ENCODE measurements at regions not wholly inside any gene's neighbourhood (a gene's known extent, or its start where the extent isn't known, plus 50 kb on each side); places are given as distances from the start of the nearest gene placed in this dataset.

DNA sequence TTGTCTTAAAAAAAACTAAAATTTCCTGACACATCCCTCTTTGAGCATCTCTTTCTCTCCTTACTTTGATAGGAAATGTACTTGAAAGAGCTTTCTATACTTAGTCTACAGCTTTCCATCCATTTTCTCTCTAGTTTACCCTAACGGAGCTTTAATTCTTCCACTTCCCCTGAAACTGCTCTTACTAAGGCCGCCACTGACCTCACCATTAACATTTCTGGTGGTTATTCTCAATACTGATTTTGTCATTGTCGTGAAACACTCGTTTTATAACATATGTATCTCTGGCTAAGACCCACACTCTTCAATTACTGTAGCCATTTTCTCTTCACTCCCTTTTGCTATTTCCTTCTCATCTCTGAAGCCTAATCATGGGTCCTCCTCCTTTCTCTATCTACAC lies 262.0 kb upstream of the FERD3L start:
- no peak for TF ChIP-seq TAF1 (IDR thresholded peaks at IDR 0.05; ENCODE audit: low read depth)
- TF ChIP-seq RAD21 (IDR thresholded peaks at IDR 0.05; ENCODE audit: low read depth), result no peak
- no peak for TF ChIP-seq TCF12 (IDR thresholded peaks at IDR 0.05; ENCODE audit: low read depth)
- no peak for TF ChIP-seq CEBPB (IDR thresholded peaks at IDR 0.05)
- TF ChIP-seq YY1 (IDR thresholded peaks at IDR 0.05; ENCODE audit: low read depth), result no peak
- TF ChIP-seq CREB1 (IDR thresholded peaks at IDR 0.05; ENCODE audit: low read depth), result no peak
- no peak for TF ChIP-seq ZBTB7A (IDR thresholded peaks at IDR 0.05; ENCODE audit: low read depth)
- TF ChIP-seq, protein P1, sequence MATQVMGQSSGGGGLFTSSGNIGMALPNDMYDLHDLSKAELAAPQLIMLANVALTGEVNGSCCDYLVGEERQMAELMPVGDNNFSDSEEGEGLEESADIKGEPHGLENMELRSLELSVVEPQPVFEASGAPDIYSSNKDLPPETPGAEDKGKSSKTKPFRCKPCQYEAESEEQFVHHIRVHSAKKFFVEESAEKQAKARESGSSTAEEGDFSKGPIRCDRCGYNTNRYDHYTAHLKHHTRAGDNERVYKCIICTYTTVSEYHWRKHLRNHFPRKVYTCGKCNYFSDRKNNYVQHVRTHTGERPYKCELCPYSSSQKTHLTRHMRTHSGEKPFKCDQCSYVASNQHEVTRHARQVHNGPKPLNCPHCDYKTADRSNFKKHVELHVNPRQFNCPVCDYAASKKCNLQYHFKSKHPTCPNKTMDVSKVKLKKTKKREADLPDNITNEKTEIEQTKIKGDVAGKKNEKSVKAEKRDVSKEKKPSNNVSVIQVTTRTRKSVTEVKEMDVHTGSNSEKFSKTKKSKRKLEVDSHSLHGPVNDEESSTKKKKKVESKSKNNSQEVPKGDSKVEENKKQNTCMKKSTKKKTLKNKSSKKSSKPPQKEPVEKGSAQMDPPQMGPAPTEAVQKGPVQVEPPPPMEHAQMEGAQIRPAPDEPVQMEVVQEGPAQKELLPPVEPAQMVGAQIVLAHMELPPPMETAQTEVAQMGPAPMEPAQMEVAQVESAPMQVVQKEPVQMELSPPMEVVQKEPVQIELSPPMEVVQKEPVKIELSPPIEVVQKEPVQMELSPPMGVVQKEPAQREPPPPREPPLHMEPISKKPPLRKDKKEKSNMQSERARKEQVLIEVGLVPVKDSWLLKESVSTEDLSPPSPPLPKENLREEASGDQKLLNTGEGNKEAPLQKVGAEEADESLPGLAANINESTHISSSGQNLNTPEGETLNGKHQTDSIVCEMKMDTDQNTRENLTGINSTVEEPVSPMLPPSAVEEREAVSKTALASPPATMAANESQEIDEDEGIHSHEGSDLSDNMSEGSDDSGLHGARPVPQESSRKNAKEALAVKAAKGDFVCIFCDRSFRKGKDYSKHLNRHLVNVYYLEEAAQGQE (IDR thresholded peaks at IDR 0.05; ENCODE audit: low read depth), result no peak
- TF ChIP-seq EP300 (IDR thresholded peaks at IDR 0.05; ENCODE audit: borderline replicate concordance), result no peak
- no peak for TF ChIP-seq FOXM1 (IDR thresholded peaks at IDR 0.05; ENCODE audit: borderline replicate concordance, low read depth)
- no peak for TF ChIP-seq TEAD4 (IDR thresholded peaks at IDR 0.05)
- TF ChIP-seq, protein P2, sequence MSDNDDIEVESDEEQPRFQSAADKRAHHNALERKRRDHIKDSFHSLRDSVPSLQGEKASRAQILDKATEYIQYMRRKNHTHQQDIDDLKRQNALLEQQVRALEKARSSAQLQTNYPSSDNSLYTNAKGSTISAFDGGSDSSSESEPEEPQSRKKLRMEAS (IDR thresholded peaks at IDR 0.05), result no peak
- TF ChIP-seq, protein P3, sequence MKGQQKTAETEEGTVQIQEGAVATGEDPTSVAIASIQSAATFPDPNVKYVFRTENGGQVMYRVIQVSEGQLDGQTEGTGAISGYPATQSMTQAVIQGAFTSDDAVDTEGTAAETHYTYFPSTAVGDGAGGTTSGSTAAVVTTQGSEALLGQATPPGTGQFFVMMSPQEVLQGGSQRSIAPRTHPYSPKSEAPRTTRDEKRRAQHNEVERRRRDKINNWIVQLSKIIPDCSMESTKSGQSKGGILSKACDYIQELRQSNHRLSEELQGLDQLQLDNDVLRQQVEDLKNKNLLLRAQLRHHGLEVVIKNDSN (IDR thresholded peaks at IDR 0.05), result no peak
- TF ChIP-seq NFIC (IDR thresholded peaks at IDR 0.05), result no peak
- TF ChIP-seq EGR1 (IDR thresholded peaks at IDR 0.05), result no peak

DNA sequence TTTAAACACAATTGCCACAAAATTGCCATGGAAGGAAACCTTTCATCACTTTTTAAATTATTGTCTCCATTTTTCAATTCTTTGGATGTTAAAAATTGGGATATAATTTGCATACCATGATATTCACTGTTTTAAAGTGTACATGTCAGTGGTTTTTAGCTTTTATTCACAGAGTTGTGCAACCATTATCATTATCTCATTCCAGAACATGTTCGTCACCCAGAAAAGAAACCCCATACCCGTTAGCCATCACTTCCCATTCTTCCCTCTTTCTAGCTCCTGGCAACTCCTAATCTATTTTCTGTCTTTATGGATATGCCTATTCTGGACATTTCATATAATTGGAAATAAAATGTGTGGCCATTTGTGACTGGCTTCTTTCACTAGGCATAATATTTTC lies 260.3 kb upstream of the FERD3L start:
- TF ChIP-seq EGR1 (IDR thresholded peaks at IDR 0.05), result no peak
- TF ChIP-seq CREB1 (IDR thresholded peaks at IDR 0.05; ENCODE audit: low read depth), result no peak
- TF ChIP-seq RAD21 (IDR thresholded peaks at IDR 0.05; ENCODE audit: low read depth), result no peak
- TF ChIP-seq, protein P1 (IDR thresholded peaks at IDR 0.05; ENCODE audit: low read depth), result no peak
- no peak for TF ChIP-seq TCF12 (IDR thresholded peaks at IDR 0.05; ENCODE audit: low read depth)
- TF ChIP-seq, protein P2 (IDR thresholded peaks at IDR 0.05), result no peak
- TF ChIP-seq EP300 (IDR thresholded peaks at IDR 0.05; ENCODE audit: borderline replicate concordance), result no peak
- no peak for TF ChIP-seq TAF1 (IDR thresholded peaks at IDR 0.05; ENCODE audit: low read depth)
- TF ChIP-seq ZBTB7A (IDR thresholded peaks at IDR 0.05; ENCODE audit: low read depth), result no peak

DNA sequence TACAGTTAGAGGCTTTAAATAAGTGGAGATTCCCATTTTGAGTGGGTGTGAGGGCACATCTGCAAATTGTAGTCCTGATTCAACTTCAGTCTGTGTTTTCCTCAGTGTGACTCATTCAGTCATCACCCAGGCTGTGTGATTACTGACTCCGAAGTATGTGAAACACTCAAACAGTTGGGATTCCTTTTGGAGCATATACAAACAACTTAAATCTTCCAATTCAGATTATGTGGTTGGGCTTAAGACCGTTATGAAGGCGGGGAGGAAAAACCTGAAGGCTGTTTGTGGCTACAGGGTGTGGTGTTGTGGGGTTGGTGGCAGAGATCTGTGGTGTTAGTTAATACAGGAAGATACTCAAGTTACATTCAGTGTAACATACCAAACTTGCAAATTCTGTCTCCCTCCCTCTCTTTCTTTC lies 259.7 kb upstream of the FERD3L start:
- no peak for TF ChIP-seq NFIC (IDR thresholded peaks at IDR 0.05)
- TF ChIP-seq, protein P1 (IDR thresholded peaks at IDR 0.05; ENCODE audit: low read depth), result no peak
- TF ChIP-seq, protein P2 (IDR thresholded peaks at IDR 0.05), result no peak
- TF ChIP-seq EGR1 (IDR thresholded peaks at IDR 0.05), result no peak
- TF ChIP-seq TAF1 (IDR thresholded peaks at IDR 0.05; ENCODE audit: low read depth), result no peak
- no peak for TF ChIP-seq EP300 (IDR thresholded peaks at IDR 0.05; ENCODE audit: borderline replicate concordance)
- no peak for TF ChIP-seq FOXM1 (IDR thresholded peaks at IDR 0.05; ENCODE audit: borderline replicate concordance, low read depth)
- no peak for TF ChIP-seq TCF12 (IDR thresholded peaks at IDR 0.05; ENCODE audit: low read depth)
- no peak for TF ChIP-seq ZBTB7A (IDR thresholded peaks at IDR 0.05; ENCODE audit: low read depth)

DNA sequence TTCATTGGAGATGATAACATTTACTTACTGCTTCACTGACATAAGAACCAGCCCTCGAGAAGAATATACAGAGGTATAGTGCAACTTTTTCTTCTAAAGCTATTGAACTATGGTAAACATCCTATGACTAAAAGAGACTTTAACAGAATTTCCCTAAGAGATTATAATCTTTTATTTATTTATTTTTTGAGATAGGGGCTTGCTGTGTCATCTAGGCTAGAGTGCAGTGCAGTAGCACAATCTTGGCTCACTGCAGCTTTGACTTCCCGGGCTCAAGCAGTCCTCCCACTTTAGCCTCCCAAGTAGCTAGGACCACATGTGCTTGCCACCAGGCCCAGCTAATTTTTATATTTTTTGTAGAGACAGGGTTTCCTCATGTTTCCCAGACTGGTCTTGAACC lies 258.5 kb upstream of the FERD3L start:
- TF ChIP-seq CREB1 (IDR thresholded peaks at IDR 0.05; ENCODE audit: low read depth) (no peak), EP300 (IDR thresholded peaks at IDR 0.05; ENCODE audit: borderline replicate concordance) (no peak), RAD21 (IDR thresholded peaks at IDR 0.05; ENCODE audit: low read depth) (no peak)
- TF ChIP-seq, protein P3 (IDR thresholded peaks at IDR 0.05), result no peak

DNA sequence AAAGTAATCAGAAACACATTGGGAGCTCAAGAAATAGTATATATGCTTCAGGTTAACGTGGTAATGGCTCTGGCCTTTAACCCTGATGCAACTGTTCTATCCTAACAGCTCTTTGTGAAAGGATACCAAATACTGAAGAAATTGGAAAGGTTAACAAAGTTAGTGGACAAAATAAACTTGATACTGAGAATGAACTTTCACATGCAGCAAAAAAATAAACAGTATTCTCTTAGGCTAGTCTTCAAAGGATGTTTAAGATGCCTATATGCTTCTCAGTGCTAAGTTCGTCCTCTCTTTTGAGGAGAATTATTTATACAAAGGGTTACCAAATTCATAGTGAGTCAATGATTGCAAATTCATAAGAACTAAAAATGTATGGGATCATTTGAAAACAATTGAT lies 256.2 kb upstream of the FERD3L start:
- TF ChIP-seq RAD21 (IDR thresholded peaks at IDR 0.05; ENCODE audit: low read depth) (no peak), CREB1 (IDR thresholded peaks at IDR 0.05; ENCODE audit: low read depth) (no peak), TAF1 (IDR thresholded peaks at IDR 0.05; ENCODE audit: low read depth) (no peak), TEAD4 (IDR thresholded peaks at IDR 0.05) (no peak), YY1 (IDR thresholded peaks at IDR 0.05; ENCODE audit: low read depth) (no peak)
- TF ChIP-seq, protein P1 (IDR thresholded peaks at IDR 0.05; ENCODE audit: low read depth), result no peak
- TF ChIP-seq, protein P3 (IDR thresholded peaks at IDR 0.05), result no peak
- TF ChIP-seq, protein P2 (IDR thresholded peaks at IDR 0.05), result no peak

All from Ishikawa (cell line).